Left forelimb (tissue), 1 donor: ENCODE measurements at regions not wholly inside any gene's neighbourhood (a gene's known extent, or its start where the extent isn't known, plus 50 kb on each side); places are given as distances from the start of the nearest gene placed in this dataset.
"Not testable (repeated sequence)": the region's sequence is repeated elsewhere in the genome, so short reads cannot be mapped to it uniquely, and the experiment has no call there.

ENCODE experiments used
- DNase-seq: peaks from one replicate; pipeline ENCODE4 v3.0.0-alpha.2; 2018; ENCODE audit warnings: low spot score

DNA sequence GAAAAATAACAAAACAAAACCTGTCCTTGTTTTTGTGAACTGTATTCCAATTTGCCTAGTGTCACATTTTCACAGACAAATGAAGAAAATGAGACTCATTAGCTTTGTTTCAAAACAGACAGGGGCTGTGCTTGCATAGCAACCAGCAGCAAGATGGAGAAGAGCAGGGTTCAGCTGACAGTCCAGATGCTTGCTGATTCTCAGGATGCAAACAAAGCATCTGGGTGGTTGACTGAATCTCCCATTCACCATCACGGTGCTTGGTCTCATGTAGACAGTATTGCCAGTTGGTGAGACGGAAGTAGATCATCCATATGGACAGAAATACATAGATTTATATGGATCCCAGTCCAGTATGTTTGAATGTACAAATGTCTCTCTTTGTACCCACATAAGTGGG lies 326.8 kb downstream of the CCDC85A start:
- no peak for DNase-seq

- no peak for DNase-seq
Observed at GRCh38 chr2:56515399-56515798, 331.6 kb downstream of the CCDC85A start.

DNA sequence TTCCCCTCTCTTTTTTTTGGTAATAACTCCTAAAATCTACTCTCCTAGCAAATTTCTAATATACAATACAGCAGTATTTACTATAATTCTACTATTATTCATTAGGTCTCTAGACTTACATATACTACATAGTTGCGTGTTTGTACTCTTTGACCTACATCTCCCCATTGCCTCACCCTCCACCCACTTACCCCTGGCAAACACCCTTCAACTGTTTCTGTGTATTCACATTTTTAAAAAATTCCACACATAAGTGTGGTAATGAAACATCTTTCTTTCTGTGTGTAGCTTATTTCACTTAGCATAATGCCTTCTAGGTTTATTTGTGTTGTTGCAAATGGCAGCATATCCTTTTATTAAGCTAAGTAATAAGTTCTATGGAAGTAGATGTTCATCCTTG lies 336.0 kb downstream of the CCDC85A start:
- no peak for DNase-seq

DNA sequence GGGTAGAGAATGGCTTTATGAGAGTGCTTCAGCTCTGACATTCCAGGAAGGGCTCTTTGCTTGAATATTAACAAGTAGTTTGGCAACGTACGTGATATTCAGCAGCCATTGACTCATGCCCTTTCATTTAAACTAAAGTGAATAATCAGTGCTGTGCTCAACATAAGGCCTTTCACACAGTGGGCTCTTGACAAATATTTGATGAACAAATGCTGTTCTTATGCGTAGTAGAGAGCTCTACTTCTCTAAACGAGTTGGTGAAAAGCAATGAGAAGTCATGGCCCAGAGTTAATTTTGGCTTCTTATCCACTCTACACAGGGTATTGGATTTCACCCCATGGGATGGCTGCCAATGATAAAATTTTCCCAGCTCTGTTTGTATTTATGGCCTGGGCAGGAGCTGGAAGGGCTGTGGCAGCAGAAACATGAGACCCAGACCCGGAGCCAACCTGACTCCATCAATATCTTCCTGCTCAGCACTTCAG lies 338.9 kb downstream of the CCDC85A start:
- DNase-seq = no peak

GRCh38 chr2:56523816-56524215 lies 340.0 kb downstream of the CCDC85A start:
- no peak for DNase-seq

DNA sequence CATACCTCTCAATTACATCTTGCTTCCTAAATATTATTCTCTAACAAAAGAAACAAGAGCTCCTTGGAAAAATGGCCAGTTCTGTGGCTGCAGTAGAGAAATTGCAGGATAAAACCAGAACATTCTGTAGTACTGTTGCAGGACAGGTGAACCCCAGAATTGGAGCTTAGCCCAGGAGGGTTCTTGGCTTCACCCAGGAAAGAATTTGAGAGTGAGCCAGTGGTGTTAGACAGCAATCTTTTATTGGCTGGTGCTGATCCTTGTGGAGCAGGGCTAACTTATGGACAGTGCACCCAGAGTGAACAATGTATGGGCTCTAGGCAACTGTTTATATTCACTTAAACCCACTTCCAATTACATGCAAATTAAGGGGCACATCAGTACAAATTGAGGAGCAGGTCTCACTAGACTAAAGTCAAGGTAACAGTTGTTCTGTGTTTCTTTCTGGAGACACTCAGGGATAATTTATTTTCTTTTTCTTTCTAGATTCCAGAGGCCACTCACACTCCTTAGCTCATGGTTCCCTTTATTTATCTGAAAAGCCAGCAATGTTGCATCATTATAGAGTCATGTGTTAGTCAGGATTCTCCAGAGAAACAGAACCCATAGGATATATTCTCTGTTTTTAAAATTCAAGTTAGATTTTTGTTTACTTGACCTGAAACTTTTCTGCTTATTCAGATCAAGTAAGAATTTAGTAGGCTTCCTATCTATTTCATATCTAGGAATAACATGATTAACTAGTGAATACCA lies 348.1 kb downstream of the CCDC85A start:
- DNase-seq = no peak

DNA sequence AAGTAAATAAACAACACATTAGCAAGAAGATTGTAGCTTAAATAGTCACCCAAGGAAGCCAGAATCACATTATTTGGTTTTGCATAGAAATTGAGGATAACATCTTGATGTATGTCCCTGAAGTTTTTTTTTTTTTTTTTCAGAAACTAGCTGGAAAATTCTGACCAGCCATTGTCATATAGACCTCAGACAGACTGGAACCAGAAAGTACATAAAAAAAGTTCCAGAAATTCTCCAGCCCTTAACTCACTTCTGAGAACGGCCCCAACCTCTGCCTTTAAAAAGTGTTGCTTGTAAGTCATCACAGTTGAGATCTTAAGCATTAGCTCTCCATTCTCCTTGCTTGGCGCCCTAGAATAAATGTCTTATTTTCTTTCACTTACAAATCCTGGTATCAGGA lies 350.5 kb downstream of the CCDC85A start:
- no peak for DNase-seq

DNA sequence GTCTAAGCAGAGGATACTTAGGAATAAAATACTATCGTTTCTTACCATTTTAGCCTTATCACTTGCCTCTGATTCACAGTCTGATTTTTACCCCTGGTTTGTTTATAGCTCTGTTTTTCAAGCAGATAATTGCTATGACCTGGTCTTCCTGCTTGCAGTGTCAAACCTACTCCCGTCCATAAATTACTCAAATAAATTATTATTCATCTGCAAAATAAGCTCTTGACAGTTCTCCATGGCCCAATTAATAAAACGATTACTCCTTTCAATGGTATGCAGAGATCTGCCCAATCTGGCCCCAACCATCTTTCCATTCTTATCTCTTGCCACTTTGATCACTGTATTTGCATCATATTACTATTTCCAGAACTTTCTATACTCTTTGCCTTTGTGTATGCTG lies 354.0 kb downstream of the CCDC85A start:
- no peak for DNase-seq

GRCh38 chr2:56539618-56540017 lies 355.8 kb downstream of the CCDC85A start:
- DNase-seq = no peak

GRCh38 chr2:56540467-56540866 lies 356.7 kb downstream of the CCDC85A start:
- DNase-seq = no peak

- DNase-seq = no peak
Observed at GRCh38 chr2:56540916-56541315, 357.1 kb downstream of the CCDC85A start.

DNA sequence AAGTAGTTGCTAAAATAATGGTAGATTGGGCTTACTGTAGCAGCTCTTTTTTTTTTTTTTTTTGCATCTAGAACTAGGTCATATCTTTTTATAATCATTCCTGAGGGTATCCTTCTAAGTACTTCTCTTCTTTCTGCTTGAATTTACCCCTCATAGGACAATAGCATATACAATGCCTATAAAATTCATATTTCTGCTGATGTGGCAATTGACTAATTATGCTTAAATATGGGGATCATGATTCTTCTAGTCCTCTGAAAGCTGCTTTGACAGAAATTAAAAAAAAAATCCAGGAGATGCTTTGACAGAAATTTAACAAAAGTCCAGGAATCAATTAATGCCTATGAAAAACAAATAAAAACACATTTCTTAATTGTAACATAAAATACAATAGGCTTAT lies 358.4 kb downstream of the CCDC85A start:
- no peak for DNase-seq

GRCh38 chr2:56565143-56565542 lies 381.4 kb downstream of the CCDC85A start:
- DNase-seq = no peak

DNA sequence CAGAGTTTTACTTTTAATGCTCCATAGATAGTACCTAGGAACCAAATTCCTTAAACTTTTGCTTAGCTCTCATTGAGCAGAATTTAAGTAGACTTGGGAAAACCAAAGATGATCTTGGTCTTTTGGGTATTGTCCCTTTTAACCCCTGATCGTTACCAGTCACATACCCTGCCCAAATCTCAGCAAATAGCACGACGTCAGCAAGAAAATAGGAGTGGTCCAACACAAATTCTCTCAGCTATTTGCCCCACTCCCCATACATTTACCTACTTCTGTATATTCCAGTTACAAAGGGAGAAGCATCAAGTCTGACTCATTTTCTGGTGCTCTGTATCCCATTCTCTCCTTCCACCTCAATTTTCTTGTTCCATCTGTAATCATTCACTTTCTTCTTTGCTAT lies 387.3 kb downstream of the CCDC85A start:
- DNase-seq = no peak

GRCh38 chr2:56576001-56576400 lies 392.2 kb downstream of the CCDC85A start:
- DNase-seq = no peak

DNA sequence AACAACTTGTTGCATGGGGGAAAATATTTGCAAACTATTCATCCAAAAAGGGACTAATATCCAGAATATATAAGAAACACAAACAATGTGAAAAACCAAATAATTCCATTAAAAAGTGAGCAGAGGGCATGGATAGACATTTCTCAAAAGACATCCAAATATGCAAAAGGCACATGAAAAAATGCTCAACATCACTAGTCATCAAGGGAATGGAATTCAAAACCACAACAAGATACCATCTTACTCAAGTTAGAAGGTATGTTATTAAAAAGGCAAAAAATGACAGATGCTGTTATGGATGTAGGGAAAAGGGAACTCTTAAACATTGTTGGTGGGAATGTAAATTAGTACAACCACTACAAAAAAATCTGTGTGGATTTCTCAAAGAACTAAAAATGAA lies 396.5 kb downstream of the CCDC85A start:
- no peak for DNase-seq

- no peak for DNase-seq
Observed at GRCh38 chr2:56582570-56582969, 398.8 kb downstream of the CCDC85A start.

DNA sequence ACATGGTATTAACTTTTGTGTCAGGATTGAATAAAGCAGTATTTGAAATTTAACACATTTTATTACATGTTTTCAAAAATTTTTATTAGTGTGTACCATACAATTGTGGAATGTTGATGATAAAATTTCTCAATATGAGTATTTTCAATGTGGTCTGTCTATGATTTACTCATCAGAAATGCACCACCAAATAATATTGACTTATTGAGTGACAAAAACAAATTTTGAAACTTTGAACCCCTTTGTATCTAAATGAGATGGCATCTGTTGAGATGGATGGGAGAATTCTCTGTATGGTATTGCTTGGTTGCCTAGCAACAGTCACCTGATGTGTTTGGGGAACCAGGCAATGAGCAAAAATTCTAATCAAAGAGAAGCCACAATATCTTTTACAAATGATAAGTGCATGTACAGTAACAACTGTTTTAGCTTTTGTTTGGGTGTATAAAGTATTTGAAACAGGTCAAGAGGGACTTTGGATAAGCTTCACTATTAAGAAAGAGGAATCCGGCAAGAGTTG lies 400.1 kb downstream of the CCDC85A start:
- DNase-seq = no peak

- no peak for DNase-seq
Observed at GRCh38 chr2:56587456-56587855, 403.7 kb downstream of the CCDC85A start.

GRCh38 chr2:56589194-56589593 lies 405.4 kb downstream of the CCDC85A start:
- DNase-seq = no peak

GRCh38 chr2:56589835-56590234 lies 406.0 kb downstream of the CCDC85A start:
- no peak for DNase-seq

DNA sequence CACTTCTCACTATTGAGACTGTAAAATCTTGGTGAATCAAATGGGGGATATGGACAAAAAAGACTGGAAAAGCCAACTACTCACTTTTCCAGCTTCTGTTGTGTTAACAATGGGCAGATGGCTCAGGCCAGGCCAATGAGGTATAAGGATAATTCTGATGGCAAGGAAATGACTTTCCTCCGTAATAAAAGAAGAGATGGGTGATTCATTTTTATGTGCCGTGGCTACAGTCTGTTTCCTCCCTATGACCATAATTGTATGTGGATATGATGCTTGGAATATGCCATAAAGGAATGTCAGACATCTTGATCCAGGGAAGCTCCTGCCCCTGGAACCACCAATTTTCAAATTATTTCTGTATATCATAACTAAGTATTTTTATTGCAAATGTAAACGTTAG lies 406.8 kb downstream of the CCDC85A start:
- no peak for DNase-seq

- DNase-seq = not testable (repeated sequence)
Observed at GRCh38 chr2:56606086-56606485, 422.3 kb downstream of the CCDC85A start.

GRCh38 chr2:56613254-56613653 lies 429.5 kb downstream of the CCDC85A start:
- no peak for DNase-seq
